ENCODE measurements at regions not wholly inside any gene's neighbourhood (a gene's known extent, or its start where the extent isn't known, plus 50 kb on each side); places are given as distances from the start of the nearest gene placed in this dataset.

GRCh38 chr5:124079062-124079461, 567.1 kb downstream of the CSNK1G3 start:
- TF ChIP-seq ZNF292 (tag by site-specific recombination; IDR thresholded peaks at IDR 0.05; ENCODE audit: borderline replicate concordance, low read depth) (no peak), ZNF214 (tag by site-specific recombination; IDR thresholded peaks at IDR 0.05; ENCODE audit: borderline replicate concordance) (no peak), ZNF184 (tag by site-specific recombination; IDR thresholded peaks at IDR 0.05) (no peak), TRIM28 (IDR thresholded peaks at IDR 0.05; ENCODE audit: borderline replicate concordance, low read length) (no peak), PATZ1 (tag by site-specific recombination; IDR thresholded peaks at IDR 0.05) (no peak)

All from HEK293 (cell line).